ENCODE measurements at regions not wholly inside any gene's neighbourhood (a gene's known extent, or its start where the extent isn't known, plus 50 kb on each side); places are given as distances from the start of the nearest gene placed in this dataset.

GRCh38 chr5:93807846-93808245, 66.4 kb upstream of the POU5F2 start:
- no TSS peak for BruUV-seq (replicated peaks)
- H3K9ac ChIP-seq (replicated peaks; ENCODE audit: extremely low read depth, insufficient read depth, low read length): no peak overlapping the region
- no peaks in the 10 kb centered on the region for H4K20me1 ChIP-seq (replicated peaks; ENCODE audit: control insufficient read depth, extremely low read depth, insufficient read depth, low read length)
- H3K9me1 ChIP-seq (replicated peaks; ENCODE audit: control insufficient read depth, extremely low read depth, insufficient read depth, low read length): no peaks in the 10 kb centered on the region
- dilution Hi-C loops (cut with MboI; ENCODE audit: extremely low pct_ligation_motif_present, low sequenced_read_pairs) (no loop called here), intact Hi-C loops (cut with micrococcal nuclease) (loop anchor here (10.0 kb wide), 1 partner anchor 373 kb away; no protein-coding TSS in a partner anchor)
- H3K27me3 ChIP-seq (ENCODE audit: control insufficient read depth in 2 of 2, insufficient read depth in 2 of 2, low read length in 2 of 2): no peaks in the 10 kb centered on the region
- H2AFZ ChIP-seq (ENCODE audit: low read depth, low read length): no peak overlapping the region
- H3K27ac ChIP-seq (ENCODE audit: insufficient read depth, low read depth, low read length): no peak overlapping the region
- H3K4me2 ChIP-seq (ENCODE audit: insufficient read depth, low read length): no peak overlapping the region
- ChIA-PET POLR2A (no interaction called here), CTCF (no interaction called here)
- H3K9me3 ChIP-seq (replicated peaks; ENCODE audit: control insufficient read depth, insufficient read depth, low read length): no peaks in the 10 kb centered on the region
- no peak overlapping the region for H3K4me3 ChIP-seq (replicated peaks in 1 of 3; ENCODE audit: insufficient read depth in 1 of 3, low read depth in 1 of 3, low read length in 3 of 3)
- FAIRE-seq: no peak
- DNase-seq (ENCODE audit: low read depth, low spot score): no peak
- H3K4me1 ChIP-seq (ENCODE audit: control insufficient read depth, extremely low read depth, insufficient read depth, low read length): no peaks in the 10 kb centered on the region
- H3K79me2 ChIP-seq (ENCODE audit: control insufficient read depth, insufficient read depth, low read length): no peaks in the 10 kb centered on the region
- no peaks in the 10 kb centered on the region for H3K36me3 ChIP-seq (ENCODE audit: control insufficient read depth in 2 of 2, extremely low read depth in 1 of 2, insufficient read depth in 2 of 2, low read length in 2 of 2)
- TF ChIP-seq, protein P1, sequence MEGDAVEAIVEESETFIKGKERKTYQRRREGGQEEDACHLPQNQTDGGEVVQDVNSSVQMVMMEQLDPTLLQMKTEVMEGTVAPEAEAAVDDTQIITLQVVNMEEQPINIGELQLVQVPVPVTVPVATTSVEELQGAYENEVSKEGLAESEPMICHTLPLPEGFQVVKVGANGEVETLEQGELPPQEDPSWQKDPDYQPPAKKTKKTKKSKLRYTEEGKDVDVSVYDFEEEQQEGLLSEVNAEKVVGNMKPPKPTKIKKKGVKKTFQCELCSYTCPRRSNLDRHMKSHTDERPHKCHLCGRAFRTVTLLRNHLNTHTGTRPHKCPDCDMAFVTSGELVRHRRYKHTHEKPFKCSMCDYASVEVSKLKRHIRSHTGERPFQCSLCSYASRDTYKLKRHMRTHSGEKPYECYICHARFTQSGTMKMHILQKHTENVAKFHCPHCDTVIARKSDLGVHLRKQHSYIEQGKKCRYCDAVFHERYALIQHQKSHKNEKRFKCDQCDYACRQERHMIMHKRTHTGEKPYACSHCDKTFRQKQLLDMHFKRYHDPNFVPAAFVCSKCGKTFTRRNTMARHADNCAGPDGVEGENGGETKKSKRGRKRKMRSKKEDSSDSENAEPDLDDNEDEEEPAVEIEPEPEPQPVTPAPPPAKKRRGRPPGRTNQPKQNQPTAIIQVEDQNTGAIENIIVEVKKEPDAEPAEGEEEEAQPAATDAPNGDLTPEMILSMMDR (IDR thresholded peaks at IDR 0.05; ENCODE audit: extremely low read depth in 1 of 2, insufficient read depth in 1 of 2, low read depth in 1 of 2, low read length in 2 of 2): no peak
- TF ChIP-seq EZH2 (IDR thresholded peaks at IDR 0.05; ENCODE audit: borderline replicate concordance, low read depth, low read length, severe bottlenecking): no peak

DNA sequence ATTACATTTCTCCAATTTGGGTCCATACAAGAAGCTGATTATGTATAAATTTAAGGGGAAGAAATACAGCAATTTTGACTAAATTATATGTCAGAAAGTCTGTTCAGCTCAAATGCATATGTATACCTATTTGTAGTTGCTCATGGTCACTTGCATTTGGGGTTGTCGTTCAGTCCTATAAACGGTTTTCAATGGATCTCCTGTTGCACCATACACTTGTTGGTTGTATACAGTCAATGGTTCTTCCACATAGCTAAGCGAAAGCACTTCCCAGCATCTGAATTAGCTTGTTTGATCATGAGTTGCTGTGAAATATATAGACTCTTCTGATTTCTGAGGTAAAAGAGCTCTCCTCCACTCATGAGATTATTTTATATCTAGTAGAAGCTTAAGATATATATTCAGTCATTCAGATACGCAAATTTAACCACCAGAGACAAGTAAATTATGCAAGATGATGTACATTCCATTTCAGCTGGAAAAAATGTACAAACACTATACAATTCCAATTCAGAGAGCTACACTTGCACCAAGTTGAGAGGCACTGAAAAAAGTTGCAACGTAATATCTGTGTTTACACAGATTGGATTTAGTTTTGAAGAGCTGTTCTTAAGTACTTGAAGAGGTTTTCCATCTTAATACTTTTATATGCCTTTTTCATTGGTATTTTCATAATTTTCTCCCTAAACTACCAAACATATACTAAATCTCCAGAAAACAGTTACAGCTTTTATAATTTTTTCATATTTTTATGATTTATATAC, 64.4 kb upstream of the POU5F2 start:
- no peak overlapping the region for H3K27ac ChIP-seq (ENCODE audit: insufficient read depth, low read depth, low read length)
- H3K9me1 ChIP-seq (replicated peaks; ENCODE audit: control insufficient read depth, extremely low read depth, insufficient read depth, low read length): no peaks in the 10 kb centered on the region
- no peak overlapping the region for H3K4me3 ChIP-seq (replicated peaks in 1 of 3; ENCODE audit: insufficient read depth in 1 of 3, low read depth in 1 of 3, low read length in 3 of 3)
- POLR2A ChIA-PET: no interaction called here
- H3K79me2 ChIP-seq (ENCODE audit: control insufficient read depth, insufficient read depth, low read length): no peaks in the 10 kb centered on the region
- no peaks in the 10 kb centered on the region for H3K27me3 ChIP-seq (ENCODE audit: control insufficient read depth in 2 of 2, insufficient read depth in 2 of 2, low read length in 2 of 2)
- no peaks in the 10 kb centered on the region for H3K36me3 ChIP-seq (ENCODE audit: control insufficient read depth in 2 of 2, extremely low read depth in 1 of 2, insufficient read depth in 2 of 2, low read length in 2 of 2)
- H3K4me1 ChIP-seq (ENCODE audit: control insufficient read depth, extremely low read depth, insufficient read depth, low read length): peaks cover 2% of the 10 kb centered on the region
- TF ChIP-seq, protein P2, sequence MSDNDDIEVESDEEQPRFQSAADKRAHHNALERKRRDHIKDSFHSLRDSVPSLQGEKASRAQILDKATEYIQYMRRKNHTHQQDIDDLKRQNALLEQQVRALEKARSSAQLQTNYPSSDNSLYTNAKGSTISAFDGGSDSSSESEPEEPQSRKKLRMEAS (IDR thresholded peaks at IDR 0.05; ENCODE audit: insufficient read depth, insufficient read length): no peak
- TF ChIP-seq MYC (IDR thresholded peaks at IDR 0.05; ENCODE audit: low read depth, low read length) (no peak), JUN (IDR thresholded peaks at IDR 0.05; ENCODE audit: borderline replicate concordance, insufficient read depth, insufficient read length, low read depth) (no peak), GATA2 (IDR thresholded peaks at IDR 0.05; ENCODE audit: insufficient read depth, insufficient read length, low read depth, low read length) (no peak), POLR2A (IDR thresholded peaks at IDR 0.05; ENCODE audit: low read depth, low read length) (no peak), POLR2AphosphoS5 (IDR thresholded peaks at IDR 0.05; ENCODE audit: insufficient read depth, low read depth, low read length) (no peak)
- no peak for DNase-seq (ENCODE audit: low read depth, low spot score)
- dilution Hi-C loops (cut with MboI; ENCODE audit: extremely low pct_ligation_motif_present, low sequenced_read_pairs) (no loop called here), intact Hi-C loops (cut with micrococcal nuclease) (loop anchor here (10.0 kb wide), 1 partner anchor 371 kb away; no protein-coding TSS in a partner anchor)
- H3K4me2 ChIP-seq (ENCODE audit: insufficient read depth, low read length): no peak overlapping the region
- no TSS peak for BruUV-seq (replicated peaks)
- H3K9ac ChIP-seq (replicated peaks; ENCODE audit: extremely low read depth, insufficient read depth, low read length): no peak overlapping the region
- H4K20me1 ChIP-seq (replicated peaks; ENCODE audit: control insufficient read depth, extremely low read depth, insufficient read depth, low read length): no peaks in the 10 kb centered on the region
- FAIRE-seq: no peak
- CTCF ChIA-PET: interaction anchor here (1.0 to 1.4 kb wide), 7 partner anchors 14 to 219 kb away, joined by 3 to 6 read pairs (median 3); no protein-coding TSS in a partner anchor
- no peaks in the 10 kb centered on the region for H3K9me3 ChIP-seq (replicated peaks; ENCODE audit: control insufficient read depth, insufficient read depth, low read length)
- H2AFZ ChIP-seq (ENCODE audit: low read depth, low read length): no peak overlapping the region

Measured in endothelial cell of umbilical vein (primary cell).